Osteocyte (in vitro differentiated cells): ENCODE measurements at regions not wholly inside any gene's neighbourhood (a gene's known extent, or its start where the extent isn't known, plus 50 kb on each side); places are given as distances from the start of the nearest gene placed in this dataset.

ENCODE experiments used
- DNase-seq: peaks from one replicate; pipeline ENCODE4 v3.0.0; 2021; ENCODE audit warnings: mixed read lengths; ENCODE audit not compliant: unreplicated experiment; ENCODE audit errors: extremely low spot score
- H3K27ac Mint-ChIP-seq: one replicate; pipeline ENCODE4 v1.8.0; 2021; ENCODE audit warnings: mild to moderate bottlenecking, mixed read lengths; ENCODE audit not compliant: unreplicated experiment
- H3K27me3 Mint-ChIP-seq: one replicate; pipeline ENCODE4 v1.8.0; 2021; ENCODE audit warnings: mixed read lengths; ENCODE audit not compliant: unreplicated experiment
- H3K36me3 Mint-ChIP-seq: one replicate; pipeline ENCODE4 v1.8.0; 2021; ENCODE audit warnings: mixed read lengths; ENCODE audit not compliant: unreplicated experiment
- H3K4me1 Mint-ChIP-seq: one replicate; pipeline ENCODE4 v1.8.0; 2021; ENCODE audit warnings: mixed read lengths; ENCODE audit not compliant: unreplicated experiment
- H3K4me3 Mint-ChIP-seq: one replicate; pipeline ENCODE4 v1.8.0; 2021; ENCODE audit warnings: mild to moderate bottlenecking, moderate library complexity, mixed read lengths; ENCODE audit not compliant: unreplicated experiment
- H3K9me3 Mint-ChIP-seq: one replicate; pipeline ENCODE4 v1.8.0; 2021; ENCODE audit warnings: mixed read lengths; ENCODE audit not compliant: unreplicated experiment
- CTCF ChIP-seq: fragments of 200-600 bp; sonication (generic); IDR thresholded peaks from 2 replicates; pipeline ENCODE4 v1.5.0; 2021; ENCODE audit warnings: antibody characterized with exemption, mild to moderate bottlenecking, moderate library complexity

GRCh38 chr13:105929505-105929904 lies 606.0 kb downstream of the EFNB2 start:
- Mint-ChIP-seq H3K4me3 (no peak overlapping the region), H3K4me1 (peaks cover 2% of the 10 kb centered on the region), H3K27ac (no peak overlapping the region), H3K27me3 (no peaks in the 10 kb centered on the region), H3K36me3 (peaks cover under 1% of the 10 kb centered on the region), H3K9me3 (no peaks in the 10 kb centered on the region)
- TF ChIP-seq CTCF = no peak
- DNase-seq = no peak

- no peaks in the 10 kb centered on the region for H3K36me3 Mint-ChIP-seq
- no peak for TF ChIP-seq CTCF
- H3K4me3 Mint-ChIP-seq = no peak overlapping the region
- no peaks in the 10 kb centered on the region for H3K9me3 Mint-ChIP-seq
- no peak for DNase-seq
- peaks cover 2% of the 10 kb centered on the region for H3K4me1 Mint-ChIP-seq
- H3K27me3 Mint-ChIP-seq = no peaks in the 10 kb centered on the region
- H3K27ac Mint-ChIP-seq = no peak overlapping the region
Measured at GRCh38 chr13:105928901-105929300, 606.6 kb downstream of the EFNB2 start.

GRCh38 chr13:105928048-105928447 lies 607.4 kb downstream of the EFNB2 start:
- no peak for DNase-seq
- Mint-ChIP-seq H3K4me1 (peaks cover 2% of the 10 kb centered on the region), H3K4me3 (no peak overlapping the region), H3K36me3 (no peaks in the 10 kb centered on the region), H3K27ac (no peak overlapping the region), H3K9me3 (peaks cover 6% of the 10 kb centered on the region), H3K27me3 (no peaks in the 10 kb centered on the region)
- no peak for TF ChIP-seq CTCF

- Mint-ChIP-seq H3K36me3 (no peaks in the 10 kb centered on the region), H3K27me3 (no peaks in the 10 kb centered on the region), H3K27ac (no peak overlapping the region), H3K4me3 (no peak overlapping the region), H3K9me3 (peaks cover 6% of the 10 kb centered on the region), H3K4me1 (peaks cover 3% of the 10 kb centered on the region)
- no peak for TF ChIP-seq CTCF
- no peak for DNase-seq
Measured at GRCh38 chr13:105925496-105925895, 610.0 kb downstream of the EFNB2 start.

GRCh38 chr13:105921711-105922110 lies 613.8 kb downstream of the EFNB2 start:
- Mint-ChIP-seq H3K4me3 (no peak overlapping the region), H3K9me3 (peaks cover 6% of the 10 kb centered on the region), H3K36me3 (no peaks in the 10 kb centered on the region), H3K4me1 (peaks cover 20% of the 10 kb centered on the region), H3K27ac (no peak overlapping the region), H3K27me3 (no peaks in the 10 kb centered on the region)
- no peak for TF ChIP-seq CTCF
- no peak for DNase-seq
